HG03280 (cell line): ENCODE measurements at regions not wholly inside any gene's neighbourhood (a gene's known extent, or its start where the extent isn't known, plus 50 kb on each side); places are given as distances from the start of the nearest gene placed in this dataset.

Experiments used
- ATAC-seq: cut with Tn5 transposase; IDR thresholded peaks from one replicate; pipeline ENCODE4 v1.9.1; 2021; ENCODE audit warnings: mild to moderate bottlenecking, moderate library complexity; ENCODE audit not compliant: unreplicated experiment

- ATAC-seq = no peak
Observed at GRCh38 chr4:152164561-152164960, 371.3 kb downstream of the FBXW7 start.

GRCh38 chr4:152162331-152162697 lies 373.6 kb downstream of the FBXW7 start:
- no peak for ATAC-seq

- ATAC-seq = no peak
Observed at GRCh38 chr4:152161676-152162330, 374.1 kb downstream of the FBXW7 start.

- no peak for ATAC-seq
Observed at GRCh38 chr4:152160225-152160800, 375.6 kb downstream of the FBXW7 start.

- no peak for ATAC-seq
Observed at GRCh38 chr4:152159773-152160172, 376.1 kb downstream of the FBXW7 start.

- ATAC-seq = no peak
Observed at GRCh38 chr4:152158225-152158624, 377.7 kb downstream of the FBXW7 start.

GRCh38 chr4:152157629-152158028 lies 378.3 kb downstream of the FBXW7 start:
- no peak for ATAC-seq

GRCh38 chr4:152156442-152156841 lies 379.4 kb downstream of the FBXW7 start:
- no peak for ATAC-seq

- no peak for ATAC-seq
Observed at GRCh38 chr4:152155070-152155469, 380.8 kb downstream of the FBXW7 start.

- ATAC-seq = no peak
Observed at GRCh38 chr4:152154433-152154832, 381.5 kb downstream of the FBXW7 start.

- no peak for ATAC-seq
Observed at GRCh38 chr4:152153476-152154270, 382.2 kb downstream of the FBXW7 start.

GRCh38 chr4:152150214-152150613 lies 385.7 kb downstream of the FBXW7 start:
- ATAC-seq = no peak

- no peak for ATAC-seq
Observed at GRCh38 chr4:152149745-152150144, 386.1 kb downstream of the FBXW7 start.

- no peak for ATAC-seq
Observed at GRCh38 chr4:152148057-152148456, 387.2 kb upstream of the GATB start.

GRCh38 chr4:152146244-152146643 lies 385.4 kb upstream of the GATB start:
- ATAC-seq = no peak

- ATAC-seq = no peak
Observed at GRCh38 chr4:152143806-152144205, 383.0 kb upstream of the GATB start.

- no peak for ATAC-seq
Observed at GRCh38 chr4:152138451-152138850, 377.6 kb upstream of the GATB start.

GRCh38 chr4:152132776-152133175 lies 372.0 kb upstream of the GATB start:
- no peak for ATAC-seq

GRCh38 chr4:152128356-152128755 lies 367.5 kb upstream of the GATB start:
- ATAC-seq = no peak

- ATAC-seq = no peak
Observed at GRCh38 chr4:152126238-152126637, 365.4 kb upstream of the GATB start.

- ATAC-seq = no peak
Observed at GRCh38 chr4:152118819-152119553, 358.2 kb upstream of the GATB start.
